ENCODE measurements at regions not wholly inside any gene's neighbourhood (a gene's known extent, or its start where the extent isn't known, plus 50 kb on each side); places are given as distances from the start of the nearest gene placed in this dataset.

DNA sequence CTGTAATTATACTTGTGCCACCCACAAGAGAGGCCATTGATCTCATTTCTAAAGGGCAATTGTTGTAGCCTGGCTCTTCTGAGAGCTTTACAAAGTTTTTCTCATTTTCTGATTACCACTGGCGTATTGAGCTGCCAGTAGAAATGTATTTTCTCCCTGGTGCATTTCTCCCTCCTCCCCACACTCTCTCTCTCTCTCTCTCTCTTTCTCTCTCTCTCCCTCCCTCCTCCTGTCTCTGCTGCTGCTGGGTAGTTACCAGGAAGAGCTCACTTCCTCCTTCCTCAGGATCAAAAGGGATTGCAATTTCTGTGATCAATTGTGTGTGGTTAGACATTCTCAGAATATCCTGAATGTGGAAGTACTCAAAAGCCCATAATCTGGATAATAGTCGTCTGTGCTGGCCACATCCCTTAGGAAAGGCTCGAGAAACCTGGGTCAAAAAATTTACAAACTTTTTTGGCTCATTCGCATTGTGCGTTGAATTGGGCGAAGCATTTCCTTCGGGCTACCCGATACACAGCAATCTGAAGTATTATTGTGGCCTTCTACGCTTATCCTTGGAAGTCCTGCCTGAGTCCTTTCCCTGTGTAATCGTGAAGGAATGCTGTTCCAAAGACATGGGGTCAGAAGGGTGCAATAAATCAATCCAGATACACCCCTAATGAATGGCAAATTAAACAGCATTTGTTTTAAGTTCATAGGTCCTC, 254.8 kb downstream of the MSRB3 start:
- ATAC-seq (peak in 1 of 8 donors; percentile 51), DNase-seq (no peak)
- Histone ChIP-seq H3K4me1 (peaks cover 0 to 10% (median 0%) of the 10 kb centered on the region in 9 donors), H3K36me3 (no peaks in the 10 kb centered on the region), H3K9me3 (peaks cover 0 to 3% (median 0%) of the 10 kb centered on the region in 11 donors), H3K4me3 (no peak overlapping the region), H3K27ac (no peak overlapping the region), H3K27me3 (no peaks in the 10 kb centered on the region)
- TF ChIP-seq CTCF (IDR thresholded peaks at IDR 0.05): no peak
- WGBS, 2 donors: 76 to 78% methylated on average over 10 of the region's 10 CpGs
- intact Hi-C loops (cut with DNase I): no loop called here

DNA sequence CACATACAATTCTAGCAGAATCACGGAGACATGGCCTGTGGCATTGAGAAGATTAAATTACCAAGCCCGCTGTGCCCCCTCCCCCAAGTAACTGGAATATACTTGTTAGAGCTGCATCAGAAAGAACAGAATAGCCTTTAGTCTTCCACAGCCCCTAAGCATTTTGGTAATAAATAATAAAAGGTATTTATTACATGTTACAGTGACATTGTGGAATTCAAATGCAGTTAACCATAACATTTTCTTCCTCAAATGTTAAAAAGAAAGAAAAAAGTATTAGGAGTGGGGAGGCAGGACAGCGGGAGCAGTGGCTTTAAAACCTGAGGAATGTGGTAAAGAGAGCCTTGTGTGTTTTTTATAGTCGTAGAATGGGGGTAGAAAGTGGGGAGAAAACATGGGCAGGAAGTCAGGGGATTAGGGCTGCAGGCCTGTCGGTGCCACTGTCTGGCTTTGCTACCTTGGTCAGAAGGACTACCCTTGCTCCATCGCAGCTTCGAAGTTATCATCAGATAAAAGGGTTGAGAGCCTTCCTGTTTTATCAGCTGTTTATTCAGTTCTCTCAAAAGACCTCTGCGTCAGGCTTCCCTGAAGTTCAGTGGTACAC, 255.9 kb downstream of the MSRB3 start:
- 68 to 69% methylated on average over 8 of the region's 8 CpGs for WGBS, 2 donors
- no peak overlapping the region for H3K4me3 ChIP-seq
- no peak for TF ChIP-seq CTCF (IDR thresholded peaks at IDR 0.05)
- H3K27ac ChIP-seq: no peak overlapping the region
- DNase-seq: no peak
- intact Hi-C loops (cut with DNase I): no loop called here
- no peak for ATAC-seq
- H3K9me3 ChIP-seq: peaks cover 0 to 10% (median 1%) of the 10 kb centered on the region in 11 donors
- H3K4me1 ChIP-seq: peaks cover 0 to 10% (median 0%) of the 10 kb centered on the region in 9 donors
- no peaks in the 10 kb centered on the region for H3K27me3 ChIP-seq
- no peaks in the 10 kb centered on the region for H3K36me3 ChIP-seq

GRCh38 chr12:65535946-65536345, 257.5 kb downstream of the MSRB3 start:
- no peaks in the 10 kb centered on the region for H3K36me3 ChIP-seq
- intact Hi-C loops (cut with DNase I): no loop called here
- DNase-seq (no peak), ATAC-seq (no peak)
- H3K9me3 ChIP-seq: peaks cover 0 to 26% (median 17%) of the 10 kb centered on the region in 11 donors
- no peak for TF ChIP-seq CTCF (IDR thresholded peaks at IDR 0.05)
- H3K4me1 ChIP-seq: peaks cover 0 to 10% (median 0%) of the 10 kb centered on the region in 9 donors
- H3K4me3 ChIP-seq: no peak overlapping the region
- H3K27ac ChIP-seq: peak overlapping the region in 1 of 10 donors; percentile 31
- 98% methylated on average over 2 of the region's 2 CpGs for WGBS, 2 donors
- H3K27me3 ChIP-seq: no peaks in the 10 kb centered on the region

GRCh38 chr12:65536351-65536750, 257.9 kb downstream of the MSRB3 start:
- no peaks in the 10 kb centered on the region for H3K36me3 ChIP-seq
- peak overlapping the region in 1 of 10 donors; percentile 31 for H3K27ac ChIP-seq
- no peak for ATAC-seq
- DNase-seq: no peak
- no peak for TF ChIP-seq CTCF (IDR thresholded peaks at IDR 0.05)
- no peak overlapping the region for H3K4me3 ChIP-seq
- peaks cover 0 to 10% (median 0%) of the 10 kb centered on the region in 9 donors for H3K4me1 ChIP-seq
- WGBS, 2 donors: 75 to 82% methylated on average over 3 of the region's 3 CpGs
- peaks cover 0 to 30% (median 17%) of the 10 kb centered on the region in 11 donors for H3K9me3 ChIP-seq
- intact Hi-C loops (cut with DNase I): no loop called here
- no peaks in the 10 kb centered on the region for H3K27me3 ChIP-seq

Data from heart right ventricle (tissue), 16 donors.